ENCODE measurements at regions not wholly inside any gene's neighbourhood (a gene's known extent, or its start where the extent isn't known, plus 50 kb on each side); places are given as distances from the start of the nearest gene placed in this dataset.

DNA sequence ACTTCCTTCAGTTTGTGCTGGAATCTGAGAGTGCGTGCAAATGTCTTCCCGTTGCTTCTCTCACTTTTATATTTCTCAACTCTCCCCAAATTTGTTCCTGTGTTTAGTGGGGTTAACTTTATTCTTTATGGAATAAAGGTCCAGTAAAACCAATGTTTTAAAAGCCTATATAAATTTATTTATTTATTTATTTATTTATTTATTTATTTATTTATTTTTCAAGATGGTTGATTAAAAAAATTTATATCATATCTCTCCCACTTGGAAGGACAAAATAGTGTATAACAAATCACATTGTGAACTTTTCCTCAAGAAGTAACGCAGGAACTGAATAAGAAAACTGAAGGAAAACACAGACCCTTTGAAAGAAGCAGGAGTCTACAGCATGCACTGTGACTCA lies 95.3 kb upstream of the ITM2A start:
- TF ChIP-seq, protein P1, sequence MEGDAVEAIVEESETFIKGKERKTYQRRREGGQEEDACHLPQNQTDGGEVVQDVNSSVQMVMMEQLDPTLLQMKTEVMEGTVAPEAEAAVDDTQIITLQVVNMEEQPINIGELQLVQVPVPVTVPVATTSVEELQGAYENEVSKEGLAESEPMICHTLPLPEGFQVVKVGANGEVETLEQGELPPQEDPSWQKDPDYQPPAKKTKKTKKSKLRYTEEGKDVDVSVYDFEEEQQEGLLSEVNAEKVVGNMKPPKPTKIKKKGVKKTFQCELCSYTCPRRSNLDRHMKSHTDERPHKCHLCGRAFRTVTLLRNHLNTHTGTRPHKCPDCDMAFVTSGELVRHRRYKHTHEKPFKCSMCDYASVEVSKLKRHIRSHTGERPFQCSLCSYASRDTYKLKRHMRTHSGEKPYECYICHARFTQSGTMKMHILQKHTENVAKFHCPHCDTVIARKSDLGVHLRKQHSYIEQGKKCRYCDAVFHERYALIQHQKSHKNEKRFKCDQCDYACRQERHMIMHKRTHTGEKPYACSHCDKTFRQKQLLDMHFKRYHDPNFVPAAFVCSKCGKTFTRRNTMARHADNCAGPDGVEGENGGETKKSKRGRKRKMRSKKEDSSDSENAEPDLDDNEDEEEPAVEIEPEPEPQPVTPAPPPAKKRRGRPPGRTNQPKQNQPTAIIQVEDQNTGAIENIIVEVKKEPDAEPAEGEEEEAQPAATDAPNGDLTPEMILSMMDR (IDR thresholded peaks at IDR 0.05) = no peak
- TF ChIP-seq POLR2A (IDR thresholded peaks at IDR 0.05) (no peak), POLR2AphosphoS5 (IDR thresholded peaks at IDR 0.05) (no peak)
